ENCODE measurements at regions not wholly inside any gene's neighbourhood (a gene's known extent, or its start where the extent isn't known, plus 50 kb on each side); places are given as distances from the start of the nearest gene placed in this dataset.

GRCh38 chr6:144762469-144762868 is 477.3 kb downstream of the UTRN start:
- Histone ChIP-seq H3K27me3 (no peaks in the 10 kb centered on the region), H3K27ac (no peak overlapping the region), H3K4me1 (no peaks in the 10 kb centered on the region), H3K4me3 (no peak overlapping the region), H3K36me3 (peaks cover 3 to 15% of the 10 kb centered on the region in 2 donors), H3K9me3 (no peaks in the 10 kb centered on the region)
- TF ChIP-seq, protein P1, sequence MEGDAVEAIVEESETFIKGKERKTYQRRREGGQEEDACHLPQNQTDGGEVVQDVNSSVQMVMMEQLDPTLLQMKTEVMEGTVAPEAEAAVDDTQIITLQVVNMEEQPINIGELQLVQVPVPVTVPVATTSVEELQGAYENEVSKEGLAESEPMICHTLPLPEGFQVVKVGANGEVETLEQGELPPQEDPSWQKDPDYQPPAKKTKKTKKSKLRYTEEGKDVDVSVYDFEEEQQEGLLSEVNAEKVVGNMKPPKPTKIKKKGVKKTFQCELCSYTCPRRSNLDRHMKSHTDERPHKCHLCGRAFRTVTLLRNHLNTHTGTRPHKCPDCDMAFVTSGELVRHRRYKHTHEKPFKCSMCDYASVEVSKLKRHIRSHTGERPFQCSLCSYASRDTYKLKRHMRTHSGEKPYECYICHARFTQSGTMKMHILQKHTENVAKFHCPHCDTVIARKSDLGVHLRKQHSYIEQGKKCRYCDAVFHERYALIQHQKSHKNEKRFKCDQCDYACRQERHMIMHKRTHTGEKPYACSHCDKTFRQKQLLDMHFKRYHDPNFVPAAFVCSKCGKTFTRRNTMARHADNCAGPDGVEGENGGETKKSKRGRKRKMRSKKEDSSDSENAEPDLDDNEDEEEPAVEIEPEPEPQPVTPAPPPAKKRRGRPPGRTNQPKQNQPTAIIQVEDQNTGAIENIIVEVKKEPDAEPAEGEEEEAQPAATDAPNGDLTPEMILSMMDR (IDR thresholded peaks at IDR 0.05) = no peak
- intact Hi-C loops (cut with DNase I) = no loop called here
- DNase-seq (ENCODE audit: low spot score in 2 of 2) = no peak

DNA sequence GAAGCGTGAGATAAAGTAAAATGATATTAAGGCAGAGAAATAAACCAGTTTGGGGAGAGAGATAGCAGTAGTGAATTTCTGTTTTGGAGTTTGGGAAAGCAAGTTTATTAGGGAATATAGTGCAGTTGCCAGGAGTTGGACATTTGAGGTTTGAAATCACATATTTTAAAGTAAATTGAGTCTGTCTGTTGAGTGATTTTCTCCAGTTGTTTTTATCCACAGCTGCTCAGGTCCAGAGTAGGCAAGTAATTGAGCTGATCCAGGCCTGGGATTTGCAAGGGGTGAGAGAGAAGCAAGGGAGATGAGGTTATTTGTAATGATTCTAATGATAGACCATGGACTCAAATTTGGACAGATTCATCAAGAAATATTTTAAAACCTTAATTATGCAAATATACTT is 481.9 kb downstream of the UTRN start:
- TF ChIP-seq, protein P1 (IDR thresholded peaks at IDR 0.05) = no peak
- Histone ChIP-seq H3K36me3 (peaks cover 4 to 15% of the 10 kb centered on the region in 2 donors), H3K4me3 (no peak overlapping the region), H3K27me3 (no peaks in the 10 kb centered on the region), H3K27ac (no peak overlapping the region), H3K9me3 (no peaks in the 10 kb centered on the region), H3K4me1 (no peaks in the 10 kb centered on the region)
- intact Hi-C loops (cut with DNase I) = no loop called here
- DNase-seq (ENCODE audit: low spot score in 2 of 2) = no peak

DNA sequence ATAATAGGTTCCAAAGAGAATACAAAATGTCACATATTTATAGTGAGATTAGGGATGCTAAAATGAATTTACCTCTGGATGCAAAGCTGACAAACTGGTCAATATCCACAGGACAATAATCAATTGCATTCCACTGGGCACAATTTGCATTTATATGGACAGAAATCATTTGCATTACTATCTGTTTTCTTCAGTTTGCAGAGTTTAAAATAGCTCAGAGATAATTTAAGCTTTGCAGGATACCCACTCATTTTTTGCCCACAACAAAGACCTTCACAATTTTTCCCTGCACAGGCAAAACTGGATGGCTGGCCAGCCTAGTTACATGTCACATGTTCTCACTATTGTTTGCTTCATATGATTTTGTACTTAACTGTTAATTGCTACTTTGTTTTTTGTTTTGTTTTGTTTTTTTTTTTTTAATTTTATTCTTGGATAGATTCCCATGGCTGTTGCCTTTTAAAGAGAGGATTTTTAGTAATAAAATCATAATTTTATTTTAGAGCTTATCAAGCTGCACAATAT is 483.5 kb downstream of the UTRN start:
- H3K4me1 ChIP-seq = no peaks in the 10 kb centered on the region
- no peak for DNase-seq (ENCODE audit: low spot score in 2 of 2)
- intact Hi-C loops (cut with DNase I) = no loop called here
- H3K9me3 ChIP-seq = no peaks in the 10 kb centered on the region
- no peak overlapping the region for H3K27ac ChIP-seq
- H3K27me3 ChIP-seq = no peaks in the 10 kb centered on the region
- peaks cover 9% of the 10 kb centered on the region in 2 donors for H3K36me3 ChIP-seq
- H3K4me3 ChIP-seq = no peak overlapping the region
- TF ChIP-seq, protein P1 (IDR thresholded peaks at IDR 0.05) = no peak

DNA sequence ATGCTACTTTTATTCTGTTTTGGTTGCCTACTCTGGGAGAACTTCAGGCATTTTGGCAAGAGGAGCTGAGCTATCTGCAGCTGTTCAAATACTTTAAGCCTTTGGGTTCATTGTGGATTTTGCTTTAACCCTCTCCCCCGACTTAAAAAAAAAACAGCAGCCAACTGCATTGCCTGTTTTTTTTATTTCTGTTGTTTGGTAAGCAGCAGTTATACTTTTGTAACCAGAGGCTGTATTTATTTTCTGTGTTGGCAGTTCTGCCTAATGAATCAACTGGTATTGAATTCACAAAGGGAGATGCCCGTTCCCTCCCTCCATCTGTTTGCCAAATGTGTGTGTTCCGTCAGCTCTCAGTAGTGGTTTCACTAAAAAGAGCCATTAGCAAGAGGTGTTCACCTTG is 484.0 kb downstream of the UTRN start:
- H3K9me3 ChIP-seq = no peaks in the 10 kb centered on the region
- H3K4me1 ChIP-seq = no peaks in the 10 kb centered on the region
- no peak for DNase-seq (ENCODE audit: low spot score in 2 of 2)
- intact Hi-C loops (cut with DNase I) = no loop called here
- TF ChIP-seq, protein P1 (IDR thresholded peaks at IDR 0.05) = no peak
- no peak overlapping the region for H3K27ac ChIP-seq
- H3K36me3 ChIP-seq = peaks cover 9 to 14% of the 10 kb centered on the region in 2 donors
- H3K27me3 ChIP-seq = no peaks in the 10 kb centered on the region
- H3K4me3 ChIP-seq = no peak overlapping the region

GRCh38 chr6:144776031-144776819 is 491.1 kb downstream of the UTRN start:
- Histone ChIP-seq H3K36me3 (peaks cover 13 to 31% of the 10 kb centered on the region in 2 donors), H3K27ac (no peak overlapping the region), H3K4me1 (no peaks in the 10 kb centered on the region), H3K4me3 (no peak overlapping the region), H3K9me3 (no peaks in the 10 kb centered on the region), H3K27me3 (no peaks in the 10 kb centered on the region)
- no peak for DNase-seq (ENCODE audit: low spot score in 2 of 2)
- intact Hi-C loops (cut with DNase I) = no loop called here
- TF ChIP-seq, protein P1 (IDR thresholded peaks at IDR 0.05) = no peak

Data from ascending aorta (tissue), 2 donors.